Stimulated activated CD4-positive, alpha-beta T cell treated with anti-CD3 and anti-CD28 coated beads, TNF-alpha, amount 100 ng/mL, for 1 hour (primary cell): ENCODE measurements at regions not wholly inside any gene's neighbourhood (a gene's known extent, or its start where the extent isn't known, plus 50 kb on each side); places are given as distances from the start of the nearest gene placed in this dataset.
"Not testable (repeated sequence)": the region's sequence is repeated elsewhere in the genome, so short reads cannot be mapped to it uniquely, and the experiment has no call there.

Experiments
- DNase-seq, 3 donors: peaks; one replicate each; pipeline ENCODE4 v3.0.0-alpha.2; 2020; ENCODE audit warnings: low read depth in 3 of 3, low spot score in 1 of 3

- no peak for DNase-seq
Measured at GRCh38 chr3:30511524-30512251, 94.7 kb upstream of the TGFBR2 start.

- DNase-seq = no peak
Measured at GRCh38 chr3:30512576-30512975, 93.8 kb upstream of the TGFBR2 start.

- DNase-seq = no peak
Measured at GRCh38 chr3:30513374-30514152, 92.8 kb upstream of the TGFBR2 start.

GRCh38 chr3:30516238-30516637 lies 90.2 kb upstream of the TGFBR2 start:
- DNase-seq = no peak

GRCh38 chr3:30518181-30518864 lies 88.1 kb upstream of the TGFBR2 start:
- no peak for DNase-seq

GRCh38 chr3:30518872-30519271 lies 87.5 kb upstream of the TGFBR2 start:
- no peak for DNase-seq

GRCh38 chr3:30520699-30521098 lies 85.7 kb upstream of the TGFBR2 start:
- no peak for DNase-seq

- no peak for DNase-seq
Measured at GRCh38 chr3:30521156-30521715, 85.2 kb upstream of the TGFBR2 start.

GRCh38 chr3:30522476-30522875 lies 83.9 kb upstream of the TGFBR2 start:
- no peak for DNase-seq

- DNase-seq = no peak
Measured at GRCh38 chr3:30523366-30523765, 83.0 kb upstream of the TGFBR2 start.

GRCh38 chr3:30524357-30525040 lies 81.9 kb upstream of the TGFBR2 start:
- DNase-seq = no peak

- no peak for DNase-seq
Measured at GRCh38 chr3:30526031-30526430, 80.4 kb upstream of the TGFBR2 start.

GRCh38 chr3:30527186-30527585 lies 79.2 kb upstream of the TGFBR2 start:
- no peak for DNase-seq

GRCh38 chr3:30527720-30528119 lies 78.7 kb upstream of the TGFBR2 start:
- no peak for DNase-seq

GRCh38 chr3:30530084-30530483 lies 76.3 kb upstream of the TGFBR2 start:
- DNase-seq = no peak

- no peak for DNase-seq
Measured at GRCh38 chr3:30531017-30531570, 75.3 kb upstream of the TGFBR2 start.

- no peak for DNase-seq
Measured at GRCh38 chr3:30535525-30535924, 70.9 kb upstream of the TGFBR2 start.

GRCh38 chr3:30538791-30539190 lies 67.6 kb upstream of the TGFBR2 start:
- no peak for DNase-seq

- DNase-seq = no peak
Measured at GRCh38 chr3:30539206-30539605, 67.2 kb upstream of the TGFBR2 start.

- DNase-seq = no peak
Measured at GRCh38 chr3:30539772-30540171, 66.6 kb upstream of the TGFBR2 start.

- not testable (repeated sequence) for DNase-seq
Measured at GRCh38 chr3:30541156-30541555, 65.2 kb upstream of the TGFBR2 start.
